IMR-90 (cell line): ENCODE measurements at regions not wholly inside any gene's neighbourhood (a gene's known extent, or its start where the extent isn't known, plus 50 kb on each side); places are given as distances from the start of the nearest gene placed in this dataset.

Experiments
- ATAC-seq: fragments of 200-7000 bp; cut with Tn5 transposase; 2 replicates; pipeline ENCODE4 v1.9.1; 2020; ENCODE audit warnings: low read depth, mild to moderate bottlenecking, moderate library complexity
- BruUV-seq: library from RNA; stranded (reverse); fragments of 400-500 nt; replicated peaks from 2 replicates; lab custom pipeline; 2021; lab: Mats Ljungman, UMichigan
- CTCF ChIA-PET: fragments of 300-600 bp; formaldehyde crosslinking; extraction: SDS; loops from one replicate; lab custom pipeline; 2021; ENCODE audit warnings: antibody characterized with exemption; lab: Yijun Ruan, JAX
- POLR2A ChIA-PET: fragments of 300-600 bp; sonication (Branson Sonifier 250); formaldehyde crosslinking; loops from one replicate; lab custom pipeline; 2022; ENCODE audit warnings: antibody characterized with exemption; ENCODE audit not compliant: unreplicated experiment; lab: Charles Lee
- DNase-seq: peaks from one replicate; pipeline ENCODE4 v3.0.0; 2013
- H2AFZ ChIP-seq: replicated peaks from 2 replicates; pipeline ENCODE3; 2013; ENCODE audit warnings: low read length, mild to moderate bottlenecking; ENCODE audit not compliant: poor library complexity
- H2AK5ac ChIP-seq: 2 replicates; pipeline ENCODE4 v1.6.1; 2013; ENCODE audit warnings: low read depth, low read length, inconsistent platforms
- H2AK9ac ChIP-seq: replicated peaks from 2 replicates; pipeline ENCODE3; 2013; ENCODE audit warnings: mild to moderate bottlenecking, low read depth, low read length, moderate library complexity; ENCODE audit not compliant: poor library complexity
- H2BK120ac ChIP-seq: 2 replicates; pipeline ENCODE4 v1.6.1; 2013; ENCODE audit warnings: low read depth, low read length, inconsistent platforms
- H2BK15ac ChIP-seq: 3 replicates; pipeline ENCODE4 v1.6.1; 2013; ENCODE audit warnings: low read depth, low read length, inconsistent platforms
- H2BK20ac ChIP-seq: 2 replicates; pipeline ENCODE4 v1.6.1; 2013; ENCODE audit warnings: low read depth, mild to moderate bottlenecking, inconsistent platforms, low read length, moderate library complexity
- H2BK5ac ChIP-seq: 2 replicates; pipeline ENCODE4 v1.6.1; 2013; ENCODE audit warnings: mild to moderate bottlenecking, low read depth, low read length, inconsistent platforms; ENCODE audit not compliant: poor library complexity, severe bottlenecking
- H3K14ac ChIP-seq: replicated peaks from 2 replicates; pipeline ENCODE4 v1.6.1; 2013; ENCODE audit warnings: low read depth, low read length, inconsistent platforms
- H3K18ac ChIP-seq: 2 replicates; pipeline ENCODE4 v1.6.1; 2013; ENCODE audit warnings: low read depth, low read length, control low read depth
- H3K23ac ChIP-seq: 2 replicates; pipeline ENCODE4 v1.6.1; 2013; ENCODE audit warnings: low read depth, low read length, inconsistent platforms
- H3K27ac ChIP-seq: 2 replicates; pipeline ENCODE4 v1.5.1; 2013; ENCODE audit warnings: mild to moderate bottlenecking, control low read depth, low read length; ENCODE audit not compliant: insufficient read depth
- H3K27me3 ChIP-seq: 2 replicates; pipeline ENCODE4 v1.6.1; 2013; ENCODE audit warnings: low read length; ENCODE audit not compliant: control insufficient read depth, insufficient read depth
- H3K36me3 ChIP-seq: 2 replicates; pipeline ENCODE4 v1.6.1; 2013; ENCODE audit warnings: low read length, mixed read lengths; ENCODE audit not compliant: control insufficient read depth, insufficient read depth
- H3K4ac ChIP-seq: 2 replicates; pipeline ENCODE4 v1.6.1; 2013; ENCODE audit warnings: low read depth, low read length, inconsistent platforms
- H3K4me1 ChIP-seq: 2 replicates; pipeline ENCODE4 v1.6.1; 2013; ENCODE audit warnings: low read length, mixed read lengths; ENCODE audit not compliant: control insufficient read depth, insufficient read depth
- H3K4me2 ChIP-seq: 2 replicates; pipeline ENCODE4 v1.6.1; 2013; ENCODE audit warnings: low read depth, mild to moderate bottlenecking, control low read depth, low read length, moderate library complexity
- H3K4me3 ChIP-seq: 2 replicates; pipeline ENCODE4 v1.5.1; 2013; ENCODE audit warnings: low read depth, mild to moderate bottlenecking, control low read depth, low read length, moderate library complexity; ENCODE audit not compliant: insufficient read depth
- H3K56ac ChIP-seq: 2 replicates; pipeline ENCODE4 v1.6.1; 2013; ENCODE audit warnings: low read length, inconsistent platforms; ENCODE audit not compliant: insufficient read depth; ENCODE audit errors: extremely low read depth
- H3K79me1 ChIP-seq, 2 experiments: 2 replicates each; pipeline ENCODE4 v1.6.1; 2013; ENCODE audit warnings: low read length in 2 of 2, inconsistent platforms in 1 of 2, low read depth in 1 of 2
- H3K9ac ChIP-seq: 2 replicates; pipeline ENCODE4 v1.6.1; 2013; ENCODE audit warnings: low read depth, low read length, control low read depth
- H3K9me1 ChIP-seq: 2 replicates; pipeline ENCODE4 v1.6.1; 2013; ENCODE audit warnings: low read length, inconsistent platforms; ENCODE audit not compliant: insufficient read depth
- H3K9me3 ChIP-seq: 2 replicates; pipeline ENCODE4 v1.6.1; 2013; ENCODE audit warnings: low read length; ENCODE audit not compliant: control insufficient read depth, insufficient read depth
- H4K20me1 ChIP-seq: 2 replicates; pipeline ENCODE4 v1.6.1; 2013; ENCODE audit warnings: low read length, inconsistent platforms; ENCODE audit not compliant: insufficient read depth
- H4K5ac ChIP-seq: 2 replicates; pipeline ENCODE4 v1.6.1; 2013; ENCODE audit warnings: mild to moderate bottlenecking, low read depth, low read length, control low read depth
- H4K8ac ChIP-seq, 2 experiments: 2 replicates each; pipeline ENCODE4 v1.6.1; 2013; ENCODE audit warnings: low read depth in 2 of 2, low read length in 2 of 2, control low read depth in 1 of 2, inconsistent platforms in 1 of 2
- H4K91ac ChIP-seq: 2 replicates; pipeline ENCODE4 v1.6.1; 2013; ENCODE audit warnings: low read depth, low read length, inconsistent platforms; ENCODE audit not compliant: insufficient read depth
- BHLHE40 ChIP-seq: fragments of 150-350 bp; IDR thresholded peaks from 2 replicates; pipeline ENCODE4 v1.6.1; 2016; ENCODE audit warnings: mild to moderate bottlenecking, low read depth, low read length
- CEBPB ChIP-seq: IDR thresholded peaks from 2 replicates; pipeline ENCODE4 v1.6.1; 2012; ENCODE audit warnings: low read depth, low read length, improper control_type of control experiment
- CHD1 ChIP-seq: IDR thresholded peaks from 2 replicates; pipeline ENCODE4 v1.6.1; 2012; ENCODE audit warnings: low read depth, low read length, improper control_type of control experiment
- FOS ChIP-seq: fragments of 150-350 bp; IDR thresholded peaks from 2 replicates; pipeline ENCODE4 v1.6.1; 2016; ENCODE audit warnings: low read depth, low read length
- MAFK ChIP-seq: IDR thresholded peaks from 2 replicates; pipeline ENCODE4 v1.6.1; 2012; ENCODE audit warnings: low read depth, low read length, improper control_type of control experiment
- MAZ ChIP-seq: IDR thresholded peaks from 2 replicates; pipeline ENCODE4 v1.6.1; 2012; ENCODE audit warnings: low read depth, mild to moderate bottlenecking, low read length, improper control_type of control experiment, moderate library complexity, borderline replicate concordance
- MXI1 ChIP-seq: IDR thresholded peaks from 2 replicates; pipeline ENCODE4 v1.6.1; 2012; ENCODE audit warnings: low read depth, mild to moderate bottlenecking, low read length, moderate library complexity, borderline replicate concordance
- NFE2L2 ChIP-seq: fragments of 150-350 bp; IDR thresholded peaks from 2 replicates; pipeline ENCODE4 v1.6.1; 2016; ENCODE audit warnings: low read depth, mild to moderate bottlenecking, low read length
- POLR2A ChIP-seq: IDR thresholded peaks from 2 replicates; pipeline ENCODE4 v1.6.1; 2012; ENCODE audit warnings: mild to moderate bottlenecking, low read depth, low read length
- RAD21 ChIP-seq: IDR thresholded peaks from 2 replicates; pipeline ENCODE4 v1.6.1; 2012; ENCODE audit warnings: low read length, improper control_type of control experiment
- RCOR1 ChIP-seq: IDR thresholded peaks from 2 replicates; pipeline ENCODE4 v1.6.1; 2012; ENCODE audit warnings: mild to moderate bottlenecking, low read length, improper control_type of control experiment; ENCODE audit not compliant: insufficient replicate concordance
- RFX5 ChIP-seq: IDR thresholded peaks from 2 replicates; pipeline ENCODE4 v1.8.0; 2012; ENCODE audit warnings: low read depth, mild to moderate bottlenecking, low read length, moderate library complexity
- SMC3 ChIP-seq: fragments of 150-350 bp; IDR thresholded peaks from 2 replicates; pipeline ENCODE4 v1.6.1; 2016; ENCODE audit warnings: low read depth, mild to moderate bottlenecking, antibody characterized with exemption, low read length, moderate library complexity
- WGBS, 2 experiments: methylation state at CpG; one replicate each; pipeline versions ENCODE4 v1.1.5 to v1.1.7; 2013; ENCODE audit warnings: missing lambda C conversion rate in 2 of 2; ENCODE audit not compliant: insufficient read length in 1 of 2; ENCODE audit errors: extremely low coverage in 2 of 2; 5-methylcytosine and 5-hydroxymethylcytosine counted together
- dilution Hi-C: fragments of 300-500 bp; cut with HindIII; formaldehyde crosslinking; loops from one replicate; pipeline ENCODE4 v1.14.3; 2018; ENCODE audit warnings: low sequenced_read_pairs; ENCODE audit not compliant: unreplicated experiment
- in situ Hi-C: fragments of 300-500 bp; cut with MboI; formaldehyde crosslinking; loops from 3 replicates; pipeline ENCODE4 v1.14.3; 2019; ENCODE audit warnings: low sequenced_read_pairs, inconsistent platforms, mixed read lengths
- intact Hi-C: fragments of 100-400 bp; cut with micrococcal nuclease; formaldehyde crosslinking; loops from 2 replicates; pipeline ENCODE4 v1.10.0; 2022
- TF ChIP-seq, protein P1 (sequence below): conservative IDR thresholded peaks from 2 replicates; pipeline ENCODE4 v1.5.1; 2012; ENCODE audit warnings: mild to moderate bottlenecking, low read depth, low read length, improper control_type of control experiment
- TF ChIP-seq, protein P2 (sequence below): fragments of 150-350 bp; IDR thresholded peaks from 2 replicates; pipeline ENCODE4 v1.6.1; 2017; ENCODE audit warnings: mild to moderate bottlenecking, antibody characterized with exemption, low read length, low read depth
- TF ChIP-seq, protein P3 (sequence below): fragments of 150-350 bp; IDR thresholded peaks from 2 replicates; pipeline ENCODE4 v1.6.1; 2016; ENCODE audit warnings: low read depth, mild to moderate bottlenecking, low read length, moderate library complexity, borderline replicate concordance

DNA sequence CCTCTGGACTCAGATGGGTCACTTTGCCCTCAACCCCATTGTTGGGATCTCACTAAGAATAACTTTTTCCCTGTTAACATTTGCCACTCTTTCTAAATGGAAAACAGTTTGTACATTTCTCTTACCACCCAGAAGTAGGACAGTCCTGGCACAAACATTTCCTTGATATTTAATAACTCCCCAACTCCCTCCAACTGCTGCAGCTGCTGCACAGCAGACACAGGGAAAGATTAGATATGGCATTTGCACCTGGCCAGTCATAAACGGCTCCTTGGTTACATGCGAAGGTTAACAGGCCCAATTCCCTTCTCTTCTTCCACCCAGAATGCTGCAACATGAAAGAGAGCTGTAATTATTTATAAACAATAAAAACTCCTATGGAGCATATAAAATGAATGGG lies 55.9 kb upstream of the SOX4 start:
- H3K36me3 ChIP-seq, result no peaks in the 10 kb centered on the region
- no TSS peak for BruUV-seq
- no peak overlapping the region for H4K8ac ChIP-seq
- H3K18ac ChIP-seq, result no peak overlapping the region
- no peak overlapping the region for H2AK9ac ChIP-seq
- H3K4me2 ChIP-seq, result no peak overlapping the region
- H2BK5ac ChIP-seq, result no peak overlapping the region
- no peaks in the 10 kb centered on the region for H3K9me1 ChIP-seq
- H3K4me1 ChIP-seq, result no peaks in the 10 kb centered on the region
- H3K4ac ChIP-seq, result no peak overlapping the region
- intact Hi-C loops, result no loop called here
- TF ChIP-seq POLR2A (no peak), MXI1 (no peak), MAFK (no peak), NFE2L2 (no peak), BHLHE40 (no peak), RCOR1 (no peak), CHD1 (no peak), RFX5 (no peak), MAZ (no peak), CEBPB (no peak), SMC3 (no peak), FOS (no peak), RAD21 (no peak)
- TF ChIP-seq, protein P1, sequence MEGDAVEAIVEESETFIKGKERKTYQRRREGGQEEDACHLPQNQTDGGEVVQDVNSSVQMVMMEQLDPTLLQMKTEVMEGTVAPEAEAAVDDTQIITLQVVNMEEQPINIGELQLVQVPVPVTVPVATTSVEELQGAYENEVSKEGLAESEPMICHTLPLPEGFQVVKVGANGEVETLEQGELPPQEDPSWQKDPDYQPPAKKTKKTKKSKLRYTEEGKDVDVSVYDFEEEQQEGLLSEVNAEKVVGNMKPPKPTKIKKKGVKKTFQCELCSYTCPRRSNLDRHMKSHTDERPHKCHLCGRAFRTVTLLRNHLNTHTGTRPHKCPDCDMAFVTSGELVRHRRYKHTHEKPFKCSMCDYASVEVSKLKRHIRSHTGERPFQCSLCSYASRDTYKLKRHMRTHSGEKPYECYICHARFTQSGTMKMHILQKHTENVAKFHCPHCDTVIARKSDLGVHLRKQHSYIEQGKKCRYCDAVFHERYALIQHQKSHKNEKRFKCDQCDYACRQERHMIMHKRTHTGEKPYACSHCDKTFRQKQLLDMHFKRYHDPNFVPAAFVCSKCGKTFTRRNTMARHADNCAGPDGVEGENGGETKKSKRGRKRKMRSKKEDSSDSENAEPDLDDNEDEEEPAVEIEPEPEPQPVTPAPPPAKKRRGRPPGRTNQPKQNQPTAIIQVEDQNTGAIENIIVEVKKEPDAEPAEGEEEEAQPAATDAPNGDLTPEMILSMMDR, result no peak
- TF ChIP-seq, protein P2, sequence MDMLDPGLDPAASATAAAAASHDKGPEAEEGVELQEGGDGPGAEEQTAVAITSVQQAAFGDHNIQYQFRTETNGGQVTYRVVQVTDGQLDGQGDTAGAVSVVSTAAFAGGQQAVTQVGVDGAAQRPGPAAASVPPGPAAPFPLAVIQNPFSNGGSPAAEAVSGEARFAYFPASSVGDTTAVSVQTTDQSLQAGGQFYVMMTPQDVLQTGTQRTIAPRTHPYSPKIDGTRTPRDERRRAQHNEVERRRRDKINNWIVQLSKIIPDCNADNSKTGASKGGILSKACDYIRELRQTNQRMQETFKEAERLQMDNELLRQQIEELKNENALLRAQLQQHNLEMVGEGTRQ, result no peak
- TF ChIP-seq, protein P3, sequence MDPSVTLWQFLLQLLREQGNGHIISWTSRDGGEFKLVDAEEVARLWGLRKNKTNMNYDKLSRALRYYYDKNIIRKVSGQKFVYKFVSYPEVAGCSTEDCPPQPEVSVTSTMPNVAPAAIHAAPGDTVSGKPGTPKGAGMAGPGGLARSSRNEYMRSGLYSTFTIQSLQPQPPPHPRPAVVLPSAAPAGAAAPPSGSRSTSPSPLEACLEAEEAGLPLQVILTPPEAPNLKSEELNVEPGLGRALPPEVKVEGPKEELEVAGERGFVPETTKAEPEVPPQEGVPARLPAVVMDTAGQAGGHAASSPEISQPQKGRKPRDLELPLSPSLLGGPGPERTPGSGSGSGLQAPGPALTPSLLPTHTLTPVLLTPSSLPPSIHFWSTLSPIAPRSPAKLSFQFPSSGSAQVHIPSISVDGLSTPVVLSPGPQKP, result no peak
- no peak overlapping the region for H2AFZ ChIP-seq
- H3K56ac ChIP-seq, result no peak overlapping the region
- no peak overlapping the region for H3K27ac ChIP-seq
- no peak overlapping the region for H3K14ac ChIP-seq
- no peaks in the 10 kb centered on the region for H3K27me3 ChIP-seq
- H2BK20ac ChIP-seq, result no peak overlapping the region
- H2AK5ac ChIP-seq, result no peak overlapping the region
- no peak overlapping the region for H3K4me3 ChIP-seq
- no CpG with 5 or more reads among the region's 2 CpGs for WGBS, 2 experiments
- H4K5ac ChIP-seq, result no peak overlapping the region
- dilution Hi-C loops, result no loop called here
- H2BK15ac ChIP-seq, result no peak overlapping the region
- H4K91ac ChIP-seq, result no peak overlapping the region
- H3K79me1 ChIP-seq, result no peaks in the 10 kb centered on the region
- H3K23ac ChIP-seq, result no peak overlapping the region
- H4K20me1 ChIP-seq, result no peaks in the 10 kb centered on the region
- POLR2A ChIA-PET, result interaction anchor here (0.6 kb wide), 1 partner anchor 51 kb away, joined by 3 read pairs; no protein-coding TSS in a partner anchor
- DNase-seq (no peak), ATAC-seq (no peak)
- CTCF ChIA-PET, result interaction anchor here (1.8 kb wide), 1 partner anchor 11 kb away, joined by 7 read pairs; no protein-coding TSS in a partner anchor
- H3K9me3 ChIP-seq, result no peaks in the 10 kb centered on the region
- H3K9ac ChIP-seq, result no peak overlapping the region
- no peak overlapping the region for H2BK120ac ChIP-seq
- in situ Hi-C loops, result no loop called here
